ENCODE measurements at regions not wholly inside any gene's neighbourhood (a gene's known extent, or its start where the extent isn't known, plus 50 kb on each side); places are given as distances from the start of the nearest gene placed in this dataset.

GRCh38 chr4:147326591-147326990 lies 154.3 kb upstream of the EDNRA start:
- TF ChIP-seq CTCF (IDR thresholded peaks at IDR 0.05): no peak
- no peaks in the 10 kb centered on the region for H3K36me3 ChIP-seq
- H3K9me3 ChIP-seq: no peaks in the 10 kb centered on the region
- no peak overlapping the region for H3K4me3 ChIP-seq
- DNase-seq: no peak
- H3K27me3 ChIP-seq: no peaks in the 10 kb centered on the region
- intact Hi-C loops (cut with DNase I; ENCODE audit: low total_unique reads): no loop called here
- H3K4me1 ChIP-seq: peaks cover 0 to 12% (median 3%) of the 10 kb centered on the region in 4 donors
- no peak overlapping the region for H3K27ac ChIP-seq

- H3K27ac ChIP-seq: no peak overlapping the region
- H3K4me3 ChIP-seq: no peak overlapping the region
- no peaks in the 10 kb centered on the region for H3K27me3 ChIP-seq
- intact Hi-C loops (cut with DNase I; ENCODE audit: low total_unique reads): no loop called here
- TF ChIP-seq CTCF (IDR thresholded peaks at IDR 0.05): no peak
- no peak for DNase-seq
- no peaks in the 10 kb centered on the region for H3K9me3 ChIP-seq
- peaks cover 0 to 17% (median 5%) of the 10 kb centered on the region in 4 donors for H3K4me1 ChIP-seq
- H3K36me3 ChIP-seq: no peaks in the 10 kb centered on the region
These were observed 153.6 kb upstream of the EDNRA start for GRCh38 chr4:147327322-147327721.

GRCh38 chr4:147328189-147328588 lies 152.7 kb upstream of the EDNRA start:
- H3K27ac ChIP-seq: no peak overlapping the region
- no peaks in the 10 kb centered on the region for H3K36me3 ChIP-seq
- no peak for DNase-seq
- intact Hi-C loops (cut with DNase I; ENCODE audit: low total_unique reads): no loop called here
- H3K4me1 ChIP-seq: peaks cover 0 to 22% (median 5%) of the 10 kb centered on the region in 4 donors
- no peaks in the 10 kb centered on the region for H3K27me3 ChIP-seq
- H3K4me3 ChIP-seq: no peak overlapping the region
- no peak for TF ChIP-seq CTCF (IDR thresholded peaks at IDR 0.05)
- no peaks in the 10 kb centered on the region for H3K9me3 ChIP-seq

GRCh38 chr4:147328756-147329446 lies 152.0 kb upstream of the EDNRA start:
- H3K27ac ChIP-seq: no peak overlapping the region
- H3K27me3 ChIP-seq: no peaks in the 10 kb centered on the region
- no peak for TF ChIP-seq CTCF (IDR thresholded peaks at IDR 0.05)
- DNase-seq: no peak
- H3K4me1 ChIP-seq: peaks cover 0 to 22% (median 5%) of the 10 kb centered on the region in 4 donors
- H3K36me3 ChIP-seq: no peaks in the 10 kb centered on the region
- no peak overlapping the region for H3K4me3 ChIP-seq
- intact Hi-C loops (cut with DNase I; ENCODE audit: low total_unique reads): no loop called here
- H3K9me3 ChIP-seq: no peaks in the 10 kb centered on the region

GRCh38 chr4:147332091-147332490 lies 148.8 kb upstream of the EDNRA start:
- Histone ChIP-seq H3K27me3 (no peaks in the 10 kb centered on the region), H3K9me3 (no peaks in the 10 kb centered on the region), H3K36me3 (no peaks in the 10 kb centered on the region), H3K4me1 (peaks cover 0 to 15% (median 2%) of the 10 kb centered on the region in 4 donors), H3K27ac (peak overlapping the region in 1 of 2 donors; percentile 40), H3K4me3 (no peak overlapping the region)
- no peak for DNase-seq
- no peak for TF ChIP-seq CTCF (IDR thresholded peaks at IDR 0.05)
- intact Hi-C loops (cut with DNase I; ENCODE audit: low total_unique reads): no loop called here

Measured in tibial artery (tissue), 4 donors.